ENCODE measurements at regions not wholly inside any gene's neighbourhood (a gene's known extent, or its start where the extent isn't known, plus 50 kb on each side); places are given as distances from the start of the nearest gene placed in this dataset.

DNA sequence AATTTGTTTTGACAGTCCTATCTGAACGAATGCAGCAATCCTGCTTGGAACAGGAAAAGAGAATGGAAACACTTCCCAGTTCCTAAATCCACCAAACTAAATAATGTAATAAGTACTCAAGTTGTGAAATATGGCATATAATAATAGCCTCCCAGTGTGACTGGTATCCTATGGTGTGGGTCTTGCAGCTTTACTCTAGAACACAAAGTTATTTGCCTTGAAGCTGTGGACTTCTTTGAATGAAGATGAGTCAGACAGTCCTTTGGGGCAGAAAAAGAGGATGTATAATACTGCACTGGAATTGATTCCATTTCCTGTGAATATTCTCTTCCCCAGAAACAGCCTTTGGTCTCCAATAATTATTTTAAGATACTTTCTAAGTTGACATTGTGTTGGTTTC lies 887.0 kb downstream of the KCNA4 start:
- TF ChIP-seq POLR2A (IDR thresholded peaks at IDR 0.05): no peak
- TF ChIP-seq, protein P1, sequence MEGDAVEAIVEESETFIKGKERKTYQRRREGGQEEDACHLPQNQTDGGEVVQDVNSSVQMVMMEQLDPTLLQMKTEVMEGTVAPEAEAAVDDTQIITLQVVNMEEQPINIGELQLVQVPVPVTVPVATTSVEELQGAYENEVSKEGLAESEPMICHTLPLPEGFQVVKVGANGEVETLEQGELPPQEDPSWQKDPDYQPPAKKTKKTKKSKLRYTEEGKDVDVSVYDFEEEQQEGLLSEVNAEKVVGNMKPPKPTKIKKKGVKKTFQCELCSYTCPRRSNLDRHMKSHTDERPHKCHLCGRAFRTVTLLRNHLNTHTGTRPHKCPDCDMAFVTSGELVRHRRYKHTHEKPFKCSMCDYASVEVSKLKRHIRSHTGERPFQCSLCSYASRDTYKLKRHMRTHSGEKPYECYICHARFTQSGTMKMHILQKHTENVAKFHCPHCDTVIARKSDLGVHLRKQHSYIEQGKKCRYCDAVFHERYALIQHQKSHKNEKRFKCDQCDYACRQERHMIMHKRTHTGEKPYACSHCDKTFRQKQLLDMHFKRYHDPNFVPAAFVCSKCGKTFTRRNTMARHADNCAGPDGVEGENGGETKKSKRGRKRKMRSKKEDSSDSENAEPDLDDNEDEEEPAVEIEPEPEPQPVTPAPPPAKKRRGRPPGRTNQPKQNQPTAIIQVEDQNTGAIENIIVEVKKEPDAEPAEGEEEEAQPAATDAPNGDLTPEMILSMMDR (IDR thresholded peaks at IDR 0.05): no peak
- H3K4me1 ChIP-seq: no peaks in the 10 kb centered on the region
- H3K27me3 ChIP-seq: no peaks in the 10 kb centered on the region
- no peaks in the 10 kb centered on the region for H3K9me3 ChIP-seq
- no peak overlapping the region for H3K27ac ChIP-seq
- intact Hi-C loops (cut with DNase I; ENCODE audit: low total_unique reads): no loop called here
- no peak overlapping the region for H3K4me3 ChIP-seq
- no peak for DNase-seq
- H3K36me3 ChIP-seq (ENCODE audit: low read depth, missing control alignments): no peaks in the 10 kb centered on the region
- 71 to 76% methylated on average over 1 of the region's 1 CpG for WGBS, 2 donors

DNA sequence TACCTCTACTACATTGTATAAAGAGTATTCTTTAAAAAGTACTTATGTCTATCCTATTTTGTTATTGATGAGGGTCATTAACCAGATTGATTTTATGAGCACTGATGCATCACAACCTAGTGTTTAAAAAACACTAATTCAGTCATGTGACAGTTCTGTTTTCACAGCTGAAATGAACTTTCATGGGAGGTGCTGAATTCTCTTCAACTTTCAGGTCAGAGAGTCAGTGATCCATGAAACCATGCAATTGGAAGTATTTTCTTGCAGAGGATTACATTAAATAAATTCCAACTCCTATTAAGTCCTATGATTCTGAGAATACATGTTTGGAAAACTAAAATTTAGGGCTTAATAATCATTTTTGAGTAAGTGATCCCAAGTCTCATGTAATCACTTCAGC lies 889.4 kb downstream of the KCNA4 start:
- no peak overlapping the region for H3K27ac ChIP-seq
- no peak for TF ChIP-seq POLR2A (IDR thresholded peaks at IDR 0.05)
- TF ChIP-seq, protein P1 (IDR thresholded peaks at IDR 0.05): no peak
- intact Hi-C loops (cut with DNase I; ENCODE audit: low total_unique reads): no loop called here

DNA sequence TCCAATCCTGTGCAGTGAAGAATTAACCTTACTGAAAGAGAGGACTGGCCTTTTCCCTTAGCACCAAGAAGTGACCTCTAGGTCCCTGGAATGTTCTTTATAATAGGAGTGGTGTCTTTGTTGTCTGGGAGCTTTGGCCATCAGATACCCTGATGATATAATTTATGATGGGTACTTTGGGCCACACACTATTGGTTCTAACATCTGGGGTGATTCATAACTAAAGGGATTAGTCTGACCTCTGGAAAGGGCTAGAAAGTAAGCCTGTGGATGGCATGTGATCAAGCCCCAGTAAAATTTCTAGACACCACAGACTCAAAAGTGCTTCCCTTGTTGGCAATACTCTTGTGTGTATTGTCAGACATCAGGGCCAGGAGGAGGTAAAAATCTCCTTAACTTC lies 891.2 kb downstream of the KCNA4 start:
- intact Hi-C loops (cut with DNase I; ENCODE audit: low total_unique reads): no loop called here
- Histone ChIP-seq H3K9me3 (no peaks in the 10 kb centered on the region), H3K4me1 (no peaks in the 10 kb centered on the region), H3K27ac (no peak overlapping the region), H3K36me3 (ENCODE audit: low read depth, missing control alignments) (no peaks in the 10 kb centered on the region), H3K27me3 (no peaks in the 10 kb centered on the region), H3K4me3 (no peak overlapping the region)
- DNase-seq: no peak
- TF ChIP-seq, protein P1 (IDR thresholded peaks at IDR 0.05): no peak
- TF ChIP-seq POLR2A (IDR thresholded peaks at IDR 0.05): no peak

More for the DNA sequence above, 889.4 kb downstream of the KCNA4 start:
- no peaks in the 10 kb centered on the region for H3K27me3 ChIP-seq
- no peaks in the 10 kb centered on the region for H3K9me3 ChIP-seq
- H3K36me3 ChIP-seq (ENCODE audit: low read depth, missing control alignments): no peaks in the 10 kb centered on the region
- DNase-seq: no peak
- no peak overlapping the region for H3K4me3 ChIP-seq
- no peaks in the 10 kb centered on the region for H3K4me1 ChIP-seq

DNA sequence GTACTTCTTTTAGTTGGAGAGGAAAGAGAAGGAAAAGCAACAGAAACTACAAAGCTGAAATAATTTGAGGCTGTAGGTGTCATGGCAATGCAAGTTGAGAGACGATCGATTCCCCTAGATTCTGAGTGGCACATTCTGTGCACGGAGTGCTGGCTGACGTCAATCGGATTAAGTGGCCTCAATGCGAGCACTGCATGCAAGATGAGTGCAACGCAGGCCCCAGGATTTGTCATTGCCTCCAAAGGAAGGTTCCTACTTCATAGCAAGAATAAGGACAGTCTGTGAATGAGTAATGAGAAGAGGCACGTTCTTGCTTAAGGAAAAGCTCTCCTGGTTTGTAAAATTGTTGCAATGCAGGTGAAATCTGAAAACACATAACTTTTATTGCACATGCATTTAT lies 892.4 kb downstream of the KCNA4 start:
- no peak for DNase-seq
- Histone ChIP-seq H3K4me3 (no peak overlapping the region), H3K27me3 (no peaks in the 10 kb centered on the region), H3K27ac (no peak overlapping the region), H3K36me3 (ENCODE audit: low read depth, missing control alignments) (no peaks in the 10 kb centered on the region), H3K4me1 (no peaks in the 10 kb centered on the region), H3K9me3 (no peaks in the 10 kb centered on the region)
- WGBS, 2 donors: 73 to 74% methylated on average over 8 of the region's 8 CpGs
- no peak for TF ChIP-seq POLR2A (IDR thresholded peaks at IDR 0.05)
- TF ChIP-seq, protein P1 (IDR thresholded peaks at IDR 0.05): no peak
- intact Hi-C loops (cut with DNase I; ENCODE audit: low total_unique reads): no loop called here

DNA sequence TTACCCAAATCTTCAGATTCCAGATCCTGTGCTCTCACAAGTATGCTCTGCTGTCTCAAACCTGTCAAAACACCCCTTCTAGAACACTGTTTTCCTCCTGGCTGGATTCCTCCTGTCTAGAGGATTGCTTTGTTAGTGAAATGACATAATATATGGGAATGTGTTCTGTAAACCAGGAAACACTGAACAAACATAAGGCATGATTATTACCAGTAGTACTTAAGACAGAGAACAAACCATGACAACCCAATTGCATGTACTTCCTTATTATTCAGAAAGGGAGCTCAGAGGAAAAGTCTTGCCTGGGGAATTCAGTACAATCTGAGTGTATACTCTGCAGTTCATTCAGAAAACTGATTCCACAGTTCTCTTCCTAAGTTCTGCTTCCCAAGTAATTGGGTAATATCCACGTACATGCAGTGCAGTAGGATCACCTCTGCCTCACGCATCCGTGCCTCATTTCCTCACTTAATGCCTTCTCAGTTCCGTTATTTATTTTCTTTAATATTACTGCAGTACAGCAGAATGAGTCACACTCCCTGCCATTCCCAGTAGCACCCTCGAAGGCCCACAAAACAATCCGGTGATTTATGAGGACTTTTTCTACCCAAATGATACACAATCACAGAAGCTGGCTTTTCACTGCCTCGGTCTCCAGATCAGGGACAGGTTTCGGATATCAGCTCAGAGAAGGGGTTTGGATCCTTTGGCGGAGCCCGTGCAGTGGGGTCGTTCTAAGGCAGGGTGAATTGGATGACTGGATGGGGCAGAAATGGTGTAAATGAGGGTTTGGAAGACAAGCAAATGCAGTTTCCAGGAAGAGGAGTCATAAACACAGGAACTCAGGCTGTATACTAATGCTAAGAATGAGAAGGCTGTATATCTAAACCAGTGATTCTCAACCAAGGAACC lies 896.9 kb downstream of the KCNA4 start:
- H3K27ac ChIP-seq: no peak overlapping the region
- H3K9me3 ChIP-seq: no peaks in the 10 kb centered on the region

More for the DNA sequence above, 896.9 kb downstream of the KCNA4 start:
- H3K4me3 ChIP-seq: no peak overlapping the region
- no peaks in the 10 kb centered on the region for H3K27me3 ChIP-seq
- no peaks in the 10 kb centered on the region for H3K36me3 ChIP-seq (ENCODE audit: low read depth, missing control alignments)
- intact Hi-C loops (cut with DNase I; ENCODE audit: low total_unique reads): no loop called here
- TF ChIP-seq, protein P1 (IDR thresholded peaks at IDR 0.05): no peak
- no peak for TF ChIP-seq POLR2A (IDR thresholded peaks at IDR 0.05)
- no peaks in the 10 kb centered on the region for H3K4me1 ChIP-seq
- no peak for DNase-seq
- WGBS, 2 donors: 41 to 60% methylated on average over 11 of the region's 11 CpGs
